ENCODE measurements at regions not wholly inside any gene's neighbourhood (a gene's known extent, or its start where the extent isn't known, plus 50 kb on each side); places are given as distances from the start of the nearest gene placed in this dataset.

GRCh38 chr15:69634860-69635259 lies 182.2 kb downstream of the RPLP1 start:
- Histone ChIP-seq H2BK5ac (ENCODE audit: low read depth, low read length, poor library complexity, severe bottlenecking) (no peak overlapping the region), H2AK9ac (replicated peaks; ENCODE audit: low read depth, low read length, poor library complexity) (no peak overlapping the region), H2AFZ (replicated peaks; ENCODE audit: low read length, poor library complexity) (no peak overlapping the region), H3K9me1 (ENCODE audit: insufficient read depth, low read length) (0 out of 2 replicates have a peak, but pooled peaks cover 3% of the 10 kb centered on the region), H3K18ac (ENCODE audit: low read depth, low read length) (no peak overlapping the region), H4K8ac (ENCODE audit: low read depth in 2 of 2, low read length in 2 of 2) (no peak overlapping the region), H2BK20ac (ENCODE audit: low read depth, low read length) (no peak overlapping the region), H2AK5ac (ENCODE audit: low read depth, low read length) (no peak overlapping the region), H4K20me1 (ENCODE audit: insufficient read depth, low read length) (no peaks in the 10 kb centered on the region), H4K91ac (ENCODE audit: insufficient read depth, low read depth, low read length) (no peak overlapping the region), H3K56ac (ENCODE audit: extremely low read depth, insufficient read depth, low read length) (no peak overlapping the region), H2BK15ac (ENCODE audit: low read depth, low read length) (no peak overlapping the region), H3K4me2 (ENCODE audit: low read depth, low read length) (no peak overlapping the region), H3K4ac (ENCODE audit: low read depth, low read length) (no peak overlapping the region), H3K4me1 (ENCODE audit: control insufficient read depth, insufficient read depth, low read length) (no peaks in the 10 kb centered on the region), H3K79me1 (ENCODE audit: low read depth in 1 of 2, low read length in 2 of 2) (no peaks in the 10 kb centered on the region), H2BK120ac (ENCODE audit: low read depth, low read length) (no peak overlapping the region), H4K5ac (ENCODE audit: low read depth, low read length) (no peak overlapping the region), H3K27ac (ENCODE audit: insufficient read depth, low read length) (no peak overlapping the region), H3K14ac (replicated peaks; ENCODE audit: low read depth, low read length) (no peak overlapping the region), H3K4me3 (ENCODE audit: insufficient read depth, low read depth, low read length) (no peak overlapping the region), H3K27me3 (ENCODE audit: control insufficient read depth, insufficient read depth, low read length) (peaks cover 42% of the 10 kb centered on the region), H3K23ac (ENCODE audit: low read depth, low read length) (no peak overlapping the region), H3K36me3 (ENCODE audit: control insufficient read depth, insufficient read depth, low read length) (no peaks in the 10 kb centered on the region), H3K9me3 (ENCODE audit: control insufficient read depth, insufficient read depth, low read length) (no peaks in the 10 kb centered on the region), H3K9ac (ENCODE audit: low read depth, low read length) (no peak overlapping the region)
- CTCF ChIA-PET: no interaction called here
- ATAC-seq (ENCODE audit: low read depth): no peak
- in situ Hi-C loops (cut with MboI; ENCODE audit: low sequenced_read_pairs): no loop called here
- dilution Hi-C loops (cut with HindIII; ENCODE audit: low sequenced_read_pairs, unreplicated experiment): no loop called here
- no CpG with 5 or more reads among the region's 5 CpGs for WGBS, 2 experiments (ENCODE audit: extremely low coverage in 2 of 2, insufficient read length in 1 of 2)
- intact Hi-C loops (cut with micrococcal nuclease): no loop called here
- BruUV-seq (replicated peaks): no TSS peak
- POLR2A ChIA-PET (ENCODE audit: unreplicated experiment): no interaction called here
- TF ChIP-seq RAD21 (IDR thresholded peaks at IDR 0.05; ENCODE audit: low read length): no peak
- no peak for TF ChIP-seq MAFK (IDR thresholded peaks at IDR 0.05; ENCODE audit: low read depth, low read length)
- no peak for TF ChIP-seq ELK1 (IDR thresholded peaks at IDR 0.05; ENCODE audit: borderline replicate concordance, low read depth, low read length)
- no peak for TF ChIP-seq CEBPB (IDR thresholded peaks at IDR 0.05; ENCODE audit: low read depth, low read length)
- TF ChIP-seq MAZ (IDR thresholded peaks at IDR 0.05; ENCODE audit: borderline replicate concordance, low read depth, low read length): no peak
- no peak for TF ChIP-seq CTCF (conservative IDR thresholded peaks at IDR 0.05; ENCODE audit: low read depth, low read length)
- no peak for TF ChIP-seq NFE2L2 (IDR thresholded peaks at IDR 0.05; ENCODE audit: low read depth, low read length)
- TF ChIP-seq MXI1 (IDR thresholded peaks at IDR 0.05; ENCODE audit: borderline replicate concordance, low read depth, low read length): no peak
- TF ChIP-seq RFX5 (IDR thresholded peaks at IDR 0.05; ENCODE audit: low read depth, low read length): no peak
- no peak for TF ChIP-seq FOS (IDR thresholded peaks at IDR 0.05; ENCODE audit: low read depth, low read length)
- no peak for TF ChIP-seq RCOR1 (IDR thresholded peaks at IDR 0.05; ENCODE audit: insufficient replicate concordance, low read length)
- no peak for TF ChIP-seq USF2 (IDR thresholded peaks at IDR 0.05; ENCODE audit: low read depth, low read length)
- no peak for TF ChIP-seq POLR2A (IDR thresholded peaks at IDR 0.05; ENCODE audit: low read depth, low read length)
- TF ChIP-seq SMC3 (IDR thresholded peaks at IDR 0.05; ENCODE audit: low read depth, low read length): no peak
- DNase-seq: no peak
